Neural cell (in vitro differentiated cells): ENCODE measurements at regions not wholly inside any gene's neighbourhood (a gene's known extent, or its start where the extent isn't known, plus 50 kb on each side); places are given as distances from the start of the nearest gene placed in this dataset.

Source experiments
- H2AFZ ChIP-seq: fragments of 200-600, 300-800 bp; sonication (generic), shearing (Covaris generic); 2 replicates; pipeline ENCODE4 v1.6.0; 2014; ENCODE audit warnings: low read depth, mild to moderate bottlenecking, antibody characterized with exemption, low read length, moderate library complexity
- H3F3A ChIP-seq: fragments of 200-600 bp; shearing (Covaris generic); 2 replicates; pipeline ENCODE4 v1.6.1; 2016; ENCODE audit warnings: mild to moderate bottlenecking, moderate library complexity, mixed read lengths, antibody characterized with exemption, low read length; ENCODE audit not compliant: insufficient read depth, poor library complexity, severe bottlenecking
- H3K27ac ChIP-seq: fragments of 200-600, 300-800 bp; sonication (generic), shearing (Covaris generic); 2 replicates; pipeline ENCODE4 v1.5.1; 2014; ENCODE audit warnings: mild to moderate bottlenecking, low read length, moderate library complexity
- H3K27me3 ChIP-seq: fragments of 300-800, 200-600 bp; sonication (generic), shearing (Covaris generic); 2 replicates; pipeline ENCODE4 v1.6.0; 2014; ENCODE audit warnings: mild to moderate bottlenecking, low read depth, low read length, moderate library complexity; ENCODE audit not compliant: insufficient read depth
- H3K36me3 ChIP-seq: fragments of 300-800, 200-600 bp; sonication (generic), shearing (Covaris generic); 2 replicates; pipeline ENCODE4 v1.5.1; 2014; ENCODE audit warnings: mild to moderate bottlenecking, antibody characterized with exemption, low read length, moderate library complexity; ENCODE audit not compliant: insufficient read depth
- H3K4me2 ChIP-seq: fragments of 300-800, 200-600 bp; sonication (generic), shearing (Covaris generic); 2 replicates; pipeline ENCODE4 v1.6.0; 2014; ENCODE audit warnings: mild to moderate bottlenecking, low read length
- H3K4me3 ChIP-seq: fragments of 300-800, 200-600 bp; sonication (generic), shearing (Covaris generic); 2 replicates; pipeline ENCODE4 v1.5.1; 2014; ENCODE audit warnings: mild to moderate bottlenecking, low read length, moderate library complexity
- H3K79me2 ChIP-seq: fragments of 200-600 bp; shearing (Covaris generic); replicated peaks from 2 replicates; pipeline ENCODE4 v1.6.0; 2014; ENCODE audit warnings: mild to moderate bottlenecking, low read length, moderate library complexity; ENCODE audit not compliant: insufficient read depth
- H3K9ac ChIP-seq: fragments of 300-800, 200-600 bp; sonication (generic), shearing (Covaris generic); 2 replicates; pipeline ENCODE4 v1.6.1; 2016; ENCODE audit warnings: mild to moderate bottlenecking, low read length, mixed read lengths
- H3K9me2 ChIP-seq: fragments of 200-600 bp; shearing (Covaris generic); 2 replicates; pipeline ENCODE4 v1.6.1; 2016; ENCODE audit warnings: mild to moderate bottlenecking, low read length, mixed read lengths; ENCODE audit not compliant: insufficient read depth
- H3K9me3 ChIP-seq: fragments of 200-600, 300-800 bp; sonication (generic), shearing (Covaris generic); 2 replicates; pipeline ENCODE4 v1.6.1; 2016; ENCODE audit warnings: mild to moderate bottlenecking, mixed run types, low read length, moderate library complexity, mixed read lengths
- H4K20me1 ChIP-seq: fragments of 200-600 bp; shearing (Covaris generic); 2 replicates; pipeline ENCODE4 v1.6.1; 2016; ENCODE audit warnings: mild to moderate bottlenecking, mixed run types; ENCODE audit not compliant: insufficient read depth
- CTCF ChIP-seq: fragments of 450-650 bp; IDR thresholded peaks from 2 replicates; pipeline ENCODE4 v1.5.1; 2014; ENCODE audit warnings: antibody characterized with exemption, mild to moderate bottlenecking, moderate library complexity; ENCODE audit not compliant: poor library complexity, severe bottlenecking
- EP300 ChIP-seq: fragments of 450-650 bp; conservative IDR thresholded peaks from 2 replicates; pipeline ENCODE4 v1.6.1; 2014; ENCODE audit warnings: antibody characterized with exemption, mild to moderate bottlenecking, moderate library complexity; ENCODE audit not compliant: poor library complexity, severe bottlenecking
- EZH2 ChIP-seq: fragments of 200-600, 300-800 bp; shearing (Covaris generic), sonication (generic); IDR thresholded peaks from 2 replicates; pipeline ENCODE4 v1.6.1; 2014; ENCODE audit warnings: antibody characterized with exemption, low read length, borderline replicate concordance, mild to moderate bottlenecking; ENCODE audit not compliant: insufficient read depth, poor library complexity, severe bottlenecking
- MXI1 ChIP-seq: fragments of 450-650 bp; conservative IDR thresholded peaks from 2 replicates; pipeline ENCODE4 v1.6.1; 2014; ENCODE audit warnings: antibody characterized with exemption, mild to moderate bottlenecking; ENCODE audit not compliant: poor library complexity, severe bottlenecking
- POLR2AphosphoS5 ChIP-seq: IDR thresholded peaks from 2 replicates; pipeline ENCODE4 v1.6.1; 2012
- RAD21 ChIP-seq: fragments of 450-650 bp; conservative IDR thresholded peaks from 2 replicates; pipeline ENCODE4 v1.6.1; 2014; ENCODE audit warnings: antibody characterized with exemption, mild to moderate bottlenecking, moderate library complexity
- REST ChIP-seq: IDR thresholded peaks from 2 replicates; pipeline ENCODE4 v1.6.1; 2012; ENCODE audit warnings: borderline replicate concordance
- SMC3 ChIP-seq: fragments of 450-650 bp; conservative IDR thresholded peaks from 2 replicates; pipeline ENCODE4 v1.6.1; 2014; ENCODE audit warnings: antibody characterized with exemption, mild to moderate bottlenecking, moderate library complexity; ENCODE audit not compliant: poor library complexity
- TAF1 ChIP-seq: IDR thresholded peaks from 2 replicates; pipeline ENCODE4 v1.6.1; 2012; ENCODE audit warnings: low read depth

DNA sequence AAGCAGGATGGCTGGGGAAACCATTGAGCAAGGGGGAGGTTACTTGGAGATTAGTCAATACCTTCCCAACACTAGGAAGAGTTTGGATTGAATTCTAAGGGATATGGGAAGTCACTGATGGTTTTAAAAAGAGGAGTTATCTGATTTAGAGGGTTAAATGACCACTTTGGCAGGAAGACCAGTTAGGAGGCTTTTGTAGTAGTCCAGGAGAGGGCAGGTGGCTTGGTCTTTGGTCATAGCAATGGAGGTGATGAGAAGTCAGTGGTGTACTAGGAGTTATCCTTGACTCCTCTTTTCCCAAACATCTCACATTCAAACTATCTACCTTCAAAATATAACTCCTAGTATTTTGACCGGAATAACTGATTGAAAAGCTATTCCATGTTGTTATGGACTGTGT is 644.1 kb downstream of the UTRN start:
- Histone ChIP-seq H3K36me3 (no peaks in the 10 kb centered on the region), H3K4me3 (no peak overlapping the region), H3K9me3 (no peaks in the 10 kb centered on the region), H3K27me3 (no peaks in the 10 kb centered on the region), H3K9me2 (no peaks in the 10 kb centered on the region), H2AFZ (no peak overlapping the region), H3K9ac (no peak overlapping the region), H4K20me1 (no peaks in the 10 kb centered on the region), H3K4me2 (no peak overlapping the region), H3K27ac (no peak overlapping the region), H3F3A (no peaks in the 10 kb centered on the region), H3K79me2 (no peaks in the 10 kb centered on the region)
- TF ChIP-seq POLR2AphosphoS5 (no peak), REST (no peak), EP300 (no peak), RAD21 (no peak), TAF1 (no peak), CTCF (no peak), EZH2 (no peak), MXI1 (no peak), SMC3 (no peak)

DNA sequence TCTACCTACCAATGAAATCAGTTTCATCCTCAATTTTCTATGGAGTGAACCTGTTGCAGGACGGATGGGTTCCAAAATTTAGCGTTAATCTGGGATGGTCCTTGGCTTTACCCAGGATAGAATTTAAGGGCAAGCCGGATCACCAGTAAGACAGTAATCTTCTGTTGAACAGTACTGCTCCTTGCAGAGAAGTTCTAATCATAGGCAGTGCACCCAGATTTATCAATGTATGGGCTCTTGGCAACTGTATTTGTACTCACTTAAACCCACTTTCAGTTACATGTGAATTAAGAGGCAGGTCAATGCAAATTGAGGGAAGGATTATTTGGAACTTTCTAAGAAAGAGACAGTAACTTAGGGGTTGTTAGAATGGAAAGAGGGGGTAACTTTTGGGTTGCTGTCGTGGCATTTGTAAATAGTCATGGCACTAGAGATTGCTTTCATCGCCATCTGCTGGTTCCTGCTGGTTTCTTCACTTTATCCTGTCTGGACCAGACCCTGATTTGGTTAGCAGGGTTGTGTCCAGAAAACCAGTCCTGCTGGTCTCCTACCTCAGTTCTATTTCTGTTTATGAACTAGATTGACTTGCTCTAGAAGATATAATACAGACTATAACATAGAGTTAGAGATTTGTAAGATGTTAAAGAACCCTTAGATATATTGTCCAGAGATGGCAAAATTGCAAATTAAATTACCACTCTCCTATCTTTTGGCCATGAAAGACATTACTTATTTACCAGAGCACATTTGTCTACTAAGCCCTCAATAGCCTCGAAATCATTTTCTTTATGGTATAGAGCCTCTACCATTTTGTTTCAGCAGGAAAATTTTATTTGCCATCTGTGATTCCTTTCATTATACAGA is 646.3 kb downstream of the UTRN start:
- H3K9me3 ChIP-seq = no peaks in the 10 kb centered on the region
- TF ChIP-seq RAD21 (peak; percentile 41), SMC3 (peak; percentile 53), CTCF (peak; percentile 45), REST (no peak), MXI1 (no peak)
- H3K79me2 ChIP-seq = no peaks in the 10 kb centered on the region
- no peaks in the 10 kb centered on the region for H3K27me3 ChIP-seq
- H3K4me3 ChIP-seq = no peak overlapping the region
- H3K9ac ChIP-seq = no peak overlapping the region
- H3K36me3 ChIP-seq = no peaks in the 10 kb centered on the region
- H3F3A ChIP-seq = no peaks in the 10 kb centered on the region
- no peak overlapping the region for H3K4me2 ChIP-seq
- no peak overlapping the region for H3K27ac ChIP-seq
- no peaks in the 10 kb centered on the region for H4K20me1 ChIP-seq
- no peak overlapping the region for H2AFZ ChIP-seq
- H3K9me2 ChIP-seq = no peaks in the 10 kb centered on the region
